NT2/D1 (cell line): ENCODE measurements at regions not wholly inside any gene's neighbourhood (a gene's known extent, or its start where the extent isn't known, plus 50 kb on each side); places are given as distances from the start of the nearest gene placed in this dataset.

Experiments used
- YY1 ChIP-seq: IDR thresholded peaks from 2 replicates; pipeline ENCODE4 v1.6.1; 2011; ENCODE audit not compliant: insufficient read length, insufficient read depth
- ZNF274 ChIP-seq: IDR thresholded peaks from 2 replicates; pipeline ENCODE4 v1.6.1; 2011; ENCODE audit warnings: mild to moderate bottlenecking, low read depth, low read length

GRCh38 chr2:42859006-42859552 is 66.7 kb upstream of the HAAO start:
- no peak for TF ChIP-seq ZNF274
- TF ChIP-seq YY1: no peak
